ENCODE measurements at regions not wholly inside any gene's neighbourhood (a gene's known extent, or its start where the extent isn't known, plus 50 kb on each side); places are given as distances from the start of the nearest gene placed in this dataset.

DNA sequence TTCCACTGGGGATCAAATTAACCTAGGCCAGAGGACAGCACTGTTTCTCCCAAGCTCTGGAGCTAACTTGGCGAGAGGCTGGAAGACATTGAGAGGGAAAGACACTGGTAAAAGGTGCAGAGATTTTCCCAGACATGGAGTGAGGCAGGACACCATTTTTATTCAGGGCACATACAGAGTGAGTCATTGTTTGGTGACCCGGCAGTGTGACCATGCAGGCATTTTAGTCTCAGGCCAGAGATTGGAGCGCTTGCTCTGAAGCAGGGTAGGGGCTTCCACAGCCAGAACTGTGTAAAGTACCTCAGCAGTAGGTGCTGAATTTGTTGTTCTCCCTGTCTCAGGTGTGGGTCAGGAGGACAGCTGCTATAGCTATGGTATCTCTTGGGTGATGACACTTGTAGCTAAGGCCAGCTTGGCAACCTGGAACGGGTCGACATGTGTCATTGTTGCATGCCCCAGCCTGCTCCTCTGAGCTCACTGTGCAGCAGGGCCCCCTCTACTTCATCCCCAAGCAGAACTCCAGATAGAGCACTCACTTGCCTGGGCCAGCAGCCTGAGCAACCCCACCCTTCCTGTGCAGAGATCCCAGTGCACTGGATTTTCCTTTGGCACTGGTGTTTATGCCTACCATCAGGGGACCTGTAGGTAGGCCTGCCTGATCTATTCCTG lies 79.8 kb upstream of the ATP8A1 start:
- DNase-seq: no peak

DNA sequence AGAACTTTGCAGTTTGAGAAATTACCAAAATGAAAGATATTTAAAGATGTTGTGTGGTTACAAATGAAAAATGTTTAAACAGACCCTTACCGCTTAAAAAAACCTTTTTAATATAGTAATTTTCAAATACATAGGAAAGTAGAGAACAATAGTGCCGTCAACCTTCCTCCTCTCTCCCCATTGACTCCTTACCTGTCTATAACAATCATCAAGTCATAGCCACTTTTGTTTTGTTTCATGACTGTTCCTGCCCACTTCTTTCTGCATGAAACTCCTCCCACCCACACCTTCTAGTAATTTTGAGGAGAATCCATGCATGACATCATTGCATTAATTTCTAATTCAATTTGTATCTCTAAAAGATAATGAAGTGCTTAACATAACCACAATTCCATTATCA lies 76.5 kb upstream of the ATP8A1 start:
- no peak for DNase-seq

DNA sequence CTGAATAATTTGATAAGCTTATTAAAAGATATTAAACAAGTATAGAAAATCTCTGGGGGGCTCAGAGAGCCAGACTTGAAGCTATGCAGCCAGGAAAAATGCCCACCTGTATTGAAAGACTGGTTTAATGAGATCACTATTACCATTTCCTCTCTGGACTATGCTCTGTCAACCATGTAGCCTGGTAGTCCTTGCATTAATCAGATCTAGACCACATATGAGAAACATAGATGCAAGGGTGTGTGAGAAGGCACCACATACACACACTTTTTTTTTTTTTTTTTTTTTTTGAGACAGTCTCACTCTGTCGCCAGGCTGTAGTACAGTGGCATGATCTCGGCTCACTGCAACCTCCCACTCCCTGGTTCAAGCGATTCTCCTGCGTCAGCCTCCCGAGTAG lies 75.9 kb upstream of the ATP8A1 start:
- DNase-seq: no peak

DNA sequence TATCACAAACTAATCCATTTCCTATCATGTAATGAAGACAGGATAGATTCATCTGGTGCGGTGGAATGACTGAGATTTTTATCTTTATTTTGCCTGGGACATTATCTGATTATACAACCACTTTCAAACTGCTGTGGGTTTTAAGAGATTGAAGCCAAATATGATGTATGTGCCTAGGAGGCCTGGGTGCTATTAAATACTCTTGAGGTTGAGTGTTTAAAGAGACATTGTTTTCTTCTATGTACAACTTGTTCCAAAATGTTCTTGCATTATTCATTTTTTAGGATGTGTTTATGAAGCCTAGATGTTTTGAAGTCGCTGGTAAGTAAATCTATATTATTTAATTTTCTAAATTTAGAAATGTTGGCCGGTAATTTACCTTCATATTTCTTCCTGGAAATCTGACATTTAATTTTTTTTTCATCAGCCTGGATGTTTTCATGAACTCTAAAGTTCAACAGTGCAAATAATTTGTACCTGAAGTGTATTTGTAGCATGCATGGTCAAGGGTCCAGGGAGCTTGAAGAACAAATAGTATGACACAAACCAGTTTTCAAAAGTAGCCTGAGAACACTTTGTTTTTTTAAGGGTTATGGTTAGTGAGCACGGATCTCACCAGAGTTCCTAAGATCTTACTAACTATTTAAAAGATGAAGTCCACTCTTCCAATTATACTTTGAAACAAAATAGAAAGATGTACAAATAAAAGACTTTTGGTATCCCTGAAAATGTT lies 72.8 kb upstream of the ATP8A1 start:
- no peak for DNase-seq

DNA sequence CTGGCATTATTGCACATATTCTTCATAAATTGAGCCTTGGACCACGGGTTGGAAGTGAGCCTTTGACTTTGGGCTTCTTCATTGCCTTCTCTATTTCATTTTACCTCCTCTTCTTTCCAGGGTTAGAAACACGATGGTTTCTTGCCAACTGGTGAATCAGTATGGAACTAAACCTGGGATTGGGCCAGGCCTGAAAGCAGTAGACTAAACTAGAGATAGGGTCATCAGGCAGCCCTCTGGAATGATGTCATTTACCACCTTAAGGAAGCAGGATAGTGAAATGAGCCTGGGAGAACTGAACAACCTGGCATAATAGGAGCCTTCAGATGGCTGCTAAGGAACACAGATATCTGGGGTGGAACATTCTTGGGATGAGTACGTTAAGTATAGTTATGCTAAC lies 67.5 kb upstream of the ATP8A1 start:
- no peak for DNase-seq

DNA sequence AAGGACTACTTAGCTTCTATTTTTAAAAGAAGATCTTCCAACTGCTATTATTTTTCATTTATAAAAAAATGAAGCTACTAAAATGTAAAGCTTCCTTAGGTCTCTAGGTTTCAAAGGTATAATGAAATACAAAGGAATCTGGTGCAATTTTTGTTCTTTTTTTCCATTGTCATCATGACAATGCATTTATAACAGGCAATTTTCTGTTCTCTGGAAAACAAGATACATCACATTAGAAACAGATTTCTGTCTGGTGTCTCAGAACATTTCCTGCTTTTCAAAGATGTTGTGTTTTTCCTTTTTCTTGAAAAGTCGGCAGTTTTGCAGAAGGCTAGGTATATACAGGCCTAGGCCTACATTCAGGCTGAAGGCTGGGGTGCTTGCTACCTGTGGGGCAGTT lies 63.6 kb upstream of the ATP8A1 start:
- no peak for DNase-seq

DNA sequence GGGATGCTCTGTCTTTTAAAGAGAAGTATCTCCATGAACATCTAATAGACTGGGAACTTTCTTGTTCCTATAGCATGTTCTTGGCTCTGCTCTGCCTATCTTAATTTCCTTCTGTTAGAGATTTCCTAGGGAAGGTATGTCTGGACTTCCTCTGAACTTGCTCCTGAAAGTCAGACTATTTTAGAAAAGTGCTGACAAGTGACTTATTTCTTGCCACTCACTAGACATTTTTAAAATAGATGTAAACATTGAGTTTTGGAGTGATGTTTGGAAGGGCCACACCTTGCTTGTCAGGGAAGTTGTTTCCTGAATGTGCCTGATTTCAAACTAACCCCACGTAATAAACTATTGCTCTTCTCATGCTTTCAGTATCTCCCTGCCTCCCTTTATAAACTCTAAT lies 62.4 kb upstream of the ATP8A1 start:
- no peak for DNase-seq

DNA sequence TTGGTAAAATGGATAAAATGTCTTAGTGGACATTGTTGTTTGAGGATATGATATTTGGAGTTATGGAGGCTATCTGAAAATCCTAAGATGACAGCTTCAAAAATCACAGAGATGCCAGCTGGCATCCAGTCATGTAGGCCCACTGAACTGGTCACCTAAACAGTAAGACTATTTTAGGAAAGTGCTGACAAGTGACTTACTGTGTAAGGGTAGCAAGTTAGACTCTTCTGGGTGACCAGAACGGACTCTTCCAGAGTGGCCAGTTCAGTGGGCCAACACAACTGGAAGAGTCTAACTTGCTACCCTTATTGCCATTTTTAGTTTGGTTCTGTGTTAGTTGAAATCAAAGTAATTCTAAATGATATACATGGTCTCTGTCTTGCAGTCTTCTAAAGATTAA lies 61.4 kb upstream of the ATP8A1 start:
- no peak for DNase-seq

DNA sequence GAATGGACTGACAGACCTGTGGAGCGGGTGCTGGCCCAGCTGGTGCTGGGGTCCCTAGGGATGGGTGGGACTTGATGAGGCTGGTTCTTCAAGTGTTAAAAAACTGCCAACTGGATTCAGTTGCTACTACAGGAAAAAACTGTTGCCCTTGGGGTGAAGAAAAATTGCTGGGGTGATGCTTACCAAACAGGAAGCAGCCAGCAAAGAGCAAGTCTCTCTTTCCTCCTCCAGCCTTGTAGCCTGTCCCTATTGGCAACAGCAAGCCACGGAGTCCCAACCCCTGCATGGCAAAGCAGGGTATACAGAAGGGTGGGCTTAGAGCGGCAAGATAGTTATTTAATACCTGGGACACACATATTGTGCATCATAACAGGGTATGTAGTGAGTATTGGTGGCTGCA lies 60.1 kb upstream of the ATP8A1 start:
- DNase-seq: no peak

DNA sequence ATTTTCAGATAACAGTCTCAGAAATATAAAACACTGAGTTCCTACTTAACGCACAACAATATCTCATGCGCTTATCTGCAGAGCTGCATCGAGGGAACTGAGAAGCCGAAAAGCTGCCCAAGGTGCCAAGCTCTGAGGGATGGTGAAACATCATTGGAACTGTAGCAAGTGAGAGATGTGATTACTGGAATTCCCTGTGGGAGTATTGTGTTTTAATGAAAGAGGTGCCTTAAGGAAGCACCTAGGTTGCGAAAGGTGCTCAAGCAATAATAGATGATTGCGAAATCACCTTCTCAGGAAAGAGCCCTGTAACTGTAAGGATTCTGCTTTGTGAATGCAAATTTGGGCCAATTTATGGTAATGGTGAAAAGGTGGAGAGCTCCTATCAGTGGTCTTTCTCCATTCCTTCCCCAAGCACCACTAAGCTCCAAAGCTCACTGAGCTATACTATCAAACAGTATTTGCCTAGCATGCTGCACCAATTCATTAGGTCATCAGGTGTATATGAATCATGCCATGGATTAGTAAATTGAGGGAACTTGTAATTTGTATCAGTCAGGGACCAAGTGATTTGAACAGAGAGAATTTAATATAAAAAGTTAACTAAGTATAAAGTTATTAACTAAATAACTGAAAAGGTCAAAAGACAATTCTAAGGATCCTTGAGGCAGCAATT lies 59.0 kb upstream of the ATP8A1 start:
- DNase-seq: no peak

DNA sequence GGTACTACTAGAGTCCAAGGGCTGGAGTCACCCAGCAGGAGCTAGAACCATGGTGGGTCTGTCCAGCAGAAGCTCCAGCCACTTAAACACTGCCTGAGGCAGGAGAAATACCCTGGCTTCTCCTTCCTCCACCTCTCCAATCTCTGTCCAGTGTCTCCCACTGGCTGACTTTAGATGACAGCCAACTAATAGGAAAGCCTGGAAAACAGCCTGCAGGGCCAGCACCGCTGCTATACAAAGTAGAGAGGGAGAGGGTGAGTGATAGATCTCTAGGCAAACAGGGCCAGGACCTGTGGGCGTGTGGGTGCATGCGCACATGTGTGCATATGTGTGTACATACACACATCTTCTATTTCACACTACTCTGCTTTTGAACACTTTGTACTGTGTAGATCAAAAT lies 56.5 kb upstream of the ATP8A1 start:
- no peak for DNase-seq

DNA sequence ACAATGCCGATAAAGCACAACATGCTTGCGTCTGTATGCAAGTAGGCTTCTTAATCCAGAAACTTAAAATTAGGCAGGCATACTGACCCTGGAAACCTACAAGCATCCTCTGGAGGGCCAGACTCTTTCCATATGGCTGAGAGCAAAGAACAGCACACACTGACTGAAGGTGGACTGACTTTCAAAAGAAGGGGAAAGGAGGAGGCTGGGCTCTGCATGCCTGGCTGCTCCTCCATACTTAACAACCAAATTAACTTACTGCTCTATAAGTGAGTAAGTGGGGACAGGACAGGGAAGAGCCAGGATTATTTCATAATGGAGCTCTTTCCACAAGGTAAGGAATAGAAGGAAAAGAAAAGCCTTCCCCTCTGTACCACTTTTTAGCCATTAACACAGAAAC lies 55.9 kb upstream of the ATP8A1 start:
- DNase-seq: no peak

DNA sequence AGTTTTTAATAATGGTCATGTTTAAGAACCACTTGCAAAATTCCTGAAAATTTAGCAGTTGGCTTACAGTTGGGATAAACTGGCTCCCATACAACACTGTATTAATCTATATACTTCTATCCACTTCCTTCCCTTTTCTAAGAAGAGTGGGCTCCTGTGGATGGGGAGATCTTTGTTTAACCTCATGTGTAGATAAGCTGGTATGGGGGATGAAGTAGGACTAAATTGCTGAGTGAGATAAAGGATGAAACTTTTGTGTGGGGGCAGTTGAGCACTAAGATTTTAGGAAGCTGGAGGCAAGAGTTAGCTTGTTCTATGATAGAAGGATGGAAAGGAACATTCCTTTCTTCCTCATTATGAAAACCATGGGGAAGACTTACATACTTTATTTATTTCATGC lies 54.6 kb upstream of the ATP8A1 start:
- no peak for DNase-seq

DNA sequence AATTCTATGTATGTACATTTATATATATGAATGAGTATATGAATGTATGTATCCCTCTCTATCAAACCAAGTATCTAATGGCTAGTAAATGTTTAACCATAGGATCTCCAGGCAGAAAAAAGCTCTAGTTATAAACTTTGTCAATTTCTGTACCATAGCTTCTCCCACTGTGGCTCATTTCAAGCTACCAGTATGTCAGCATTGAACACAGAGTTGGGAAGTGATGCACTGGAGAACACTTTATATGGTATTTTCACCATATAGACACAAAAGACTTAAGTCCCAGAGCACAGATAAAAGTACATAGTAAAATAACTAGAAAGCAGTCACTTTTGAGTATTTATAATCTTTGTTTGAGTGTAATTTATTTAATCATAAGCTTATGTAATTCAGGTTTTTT lies 53.9 kb upstream of the ATP8A1 start:
- DNase-seq: no peak

DNA sequence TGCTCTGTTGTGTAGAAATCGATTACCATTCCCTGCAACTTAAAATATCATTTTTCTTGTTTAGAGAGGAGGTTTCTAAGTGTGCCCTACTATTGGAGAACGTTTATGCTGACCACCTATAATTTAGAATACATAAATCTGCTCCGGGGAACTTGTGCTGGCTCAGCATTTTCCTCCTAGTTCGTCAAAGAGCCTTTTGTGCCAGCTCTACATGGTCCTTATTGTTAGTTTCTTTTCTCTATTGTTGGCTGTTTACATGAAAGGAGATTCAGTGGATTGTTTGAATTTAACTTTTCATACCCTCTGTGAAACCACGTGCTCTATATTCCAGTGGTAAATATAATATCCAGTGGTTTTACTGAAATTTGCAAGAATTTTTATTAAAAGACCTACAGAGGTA lies 53.4 kb upstream of the ATP8A1 start:
- no peak for DNase-seq

DNA sequence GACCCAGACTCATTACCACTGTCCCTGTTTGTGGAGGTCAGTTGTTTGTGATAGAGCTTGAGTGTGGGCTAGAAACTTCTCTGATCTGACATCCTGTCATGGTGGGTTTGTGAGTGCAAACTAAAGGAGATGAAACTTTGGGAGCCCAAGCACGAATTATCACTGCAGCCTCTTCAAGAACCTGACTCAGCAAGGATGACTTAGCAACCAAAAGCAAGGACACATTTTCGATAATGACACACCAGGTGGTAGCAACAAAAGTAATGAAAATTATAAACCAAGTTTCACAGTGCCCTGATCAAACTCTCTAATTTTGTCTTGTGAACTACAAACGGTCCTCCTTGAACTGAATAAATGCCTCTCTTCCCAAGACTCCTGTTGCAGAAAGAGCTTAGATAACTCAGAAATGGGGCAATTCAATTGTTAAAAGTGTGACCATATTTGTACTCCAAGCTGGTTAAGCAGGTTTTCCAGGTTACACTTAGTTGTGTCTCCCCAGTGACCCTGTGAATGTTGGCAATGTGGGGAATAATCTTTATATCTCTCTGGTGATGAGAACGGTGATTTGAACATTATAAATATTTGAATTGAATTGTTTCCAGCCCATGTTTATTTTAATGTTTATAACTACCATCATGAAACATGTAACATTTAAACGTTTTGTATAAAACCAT lies 52.6 kb upstream of the ATP8A1 start:
- no peak for DNase-seq

DNA sequence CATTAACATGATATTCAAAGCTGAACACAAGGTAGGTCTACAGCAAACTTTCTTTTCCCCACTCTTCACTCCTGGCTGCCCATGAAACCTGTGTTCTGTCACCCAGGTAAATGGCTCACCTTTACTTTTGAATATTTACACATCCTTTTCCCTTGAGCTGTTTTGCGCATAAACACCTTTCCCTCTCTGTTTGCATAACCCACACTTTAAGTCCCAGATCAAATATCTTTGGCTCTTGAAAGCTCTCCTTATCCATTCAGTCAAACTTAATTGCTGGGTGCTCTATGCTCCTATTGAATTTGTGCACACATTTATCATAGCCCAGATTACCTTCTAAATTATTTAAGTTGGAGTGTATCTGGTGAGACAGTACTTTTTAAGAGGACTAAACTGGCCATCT lies 51.7 kb upstream of the ATP8A1 start:
- DNase-seq: no peak
